ENCODE measurements at regions not wholly inside any gene's neighbourhood (a gene's known extent, or its start where the extent isn't known, plus 50 kb on each side); places are given as distances from the start of the nearest gene placed in this dataset.
A peak's percentile ranks its signal among the peaks of the same experiment; 100 is the strongest.

GRCh38 chr2:19235308-19235707, 123.1 kb downstream of the OSR1 start:
- peak; percentile 50 for DNase-seq (ENCODE audit: low read depth)

- no peak for DNase-seq (ENCODE audit: low read depth)
Observed at GRCh38 chr2:19232312-19232711, 126.1 kb downstream of the OSR1 start.

- no peak for DNase-seq (ENCODE audit: low read depth)
Observed at GRCh38 chr2:19231625-19232024, 126.8 kb downstream of the OSR1 start.

- DNase-seq (ENCODE audit: low read depth): no peak
Observed at GRCh38 chr2:19230626-19231025, 127.8 kb downstream of the OSR1 start.

GRCh38 chr2:19228715-19229114, 129.7 kb downstream of the OSR1 start:
- DNase-seq (ENCODE audit: low read depth): no peak

GRCh38 chr2:19228181-19228593, 130.2 kb downstream of the OSR1 start:
- DNase-seq (ENCODE audit: low read depth): no peak

GRCh38 chr2:19226871-19227270, 131.6 kb downstream of the OSR1 start:
- no peak for DNase-seq (ENCODE audit: low read depth)

GRCh38 chr2:19226386-19226785, 132.0 kb downstream of the OSR1 start:
- no peak for DNase-seq (ENCODE audit: low read depth)

- no peak for DNase-seq (ENCODE audit: low read depth)
Observed at GRCh38 chr2:19225931-19226330, 132.5 kb downstream of the OSR1 start.

GRCh38 chr2:19225126-19225525, 133.3 kb downstream of the OSR1 start:
- no peak for DNase-seq (ENCODE audit: low read depth)

GRCh38 chr2:19224486-19224885, 133.9 kb downstream of the OSR1 start:
- DNase-seq (ENCODE audit: low read depth): no peak

- no peak for DNase-seq (ENCODE audit: low read depth)
Observed at GRCh38 chr2:19224011-19224410, 134.4 kb downstream of the OSR1 start.

GRCh38 chr2:19219060-19219459, 139.4 kb downstream of the OSR1 start:
- DNase-seq (ENCODE audit: low read depth): no peak

GRCh38 chr2:19218166-19218565, 140.3 kb downstream of the OSR1 start:
- DNase-seq (ENCODE audit: low read depth): no peak

GRCh38 chr2:19216676-19217602, 141.5 kb downstream of the OSR1 start:
- DNase-seq (ENCODE audit: low read depth): no peak

- no peak for DNase-seq (ENCODE audit: low read depth)
Observed at GRCh38 chr2:19216238-19216637, 142.2 kb downstream of the OSR1 start.

- DNase-seq (ENCODE audit: low read depth): no peak
Observed at GRCh38 chr2:19214682-19215391, 143.6 kb downstream of the OSR1 start.

- DNase-seq (ENCODE audit: low read depth): no peak
Observed at GRCh38 chr2:19209575-19210341, 148.7 kb downstream of the OSR1 start.

GRCh38 chr2:19208479-19209199, 149.8 kb downstream of the OSR1 start:
- DNase-seq (ENCODE audit: low read depth): no peak

- no peak for DNase-seq (ENCODE audit: low read depth)
Observed at GRCh38 chr2:19207452-19207851, 151.0 kb downstream of the OSR1 start.

GRCh38 chr2:19205983-19206533, 152.4 kb downstream of the OSR1 start:
- no peak for DNase-seq (ENCODE audit: low read depth)

- DNase-seq (ENCODE audit: low read depth): no peak
Observed at GRCh38 chr2:19203866-19204265, 154.6 kb downstream of the OSR1 start.
